BJ (cell line): ENCODE measurements at regions not wholly inside any gene's neighbourhood (a gene's known extent, or its start where the extent isn't known, plus 50 kb on each side); places are given as distances from the start of the nearest gene placed in this dataset.
"Not testable (repeated sequence)": the region's sequence is repeated elsewhere in the genome, so short reads cannot be mapped to it uniquely, and the experiment has no call there.

Experiments
- CTCF ChIA-PET: fragments of 350-600 bp; formaldehyde crosslinking; extraction: SDS; loops from one replicate; lab custom pipeline; 2021; ENCODE audit warnings: antibody characterized with exemption, inconsistent platforms; lab: Yijun Ruan, JAX
- POLR2A ChIA-PET: fragments of 300-600 bp; sonication (Branson Sonifier 250); formaldehyde crosslinking; extraction: SDS; loops from one replicate; lab custom pipeline; 2021; ENCODE audit warnings: antibody characterized with exemption; lab: Charles Lee
- DNase-seq: peaks from one replicate; pipeline ENCODE4 v3.0.0-alpha.2; 2011; ENCODE audit warnings: low read depth
- H3K27me3 ChIP-seq: 2 replicates; pipeline ENCODE4 v1.6.0; 2011; ENCODE audit warnings: low read length; ENCODE audit not compliant: control insufficient read depth, insufficient read depth
- H3K36me3 ChIP-seq: 2 replicates; pipeline ENCODE4 v1.5.1; 2011; ENCODE audit warnings: low read length; ENCODE audit not compliant: control insufficient read depth, insufficient read depth
- H3K4me3 ChIP-seq: 2 replicates; pipeline ENCODE4 v1.5.1; 2011; ENCODE audit warnings: low read depth, mild to moderate bottlenecking, control low read depth, low read length

- POLR2A ChIA-PET, CTCF ChIA-PET, DNase-seq, H3K36me3 ChIP-seq, H3K27me3 ChIP-seq, H3K4me3 ChIP-seq: not testable (repeated sequence)
These were observed 1841.5 kb downstream of the KHDRBS2 start for GRCh38 chr6:60444532-60444931.

GRCh38 chr6:60439709-60440108, 1846.3 kb downstream of the KHDRBS2 start:
- CTCF ChIA-PET, H3K36me3 ChIP-seq, H3K4me3 ChIP-seq, DNase-seq, POLR2A ChIA-PET, H3K27me3 ChIP-seq: not testable (repeated sequence)

DNA sequence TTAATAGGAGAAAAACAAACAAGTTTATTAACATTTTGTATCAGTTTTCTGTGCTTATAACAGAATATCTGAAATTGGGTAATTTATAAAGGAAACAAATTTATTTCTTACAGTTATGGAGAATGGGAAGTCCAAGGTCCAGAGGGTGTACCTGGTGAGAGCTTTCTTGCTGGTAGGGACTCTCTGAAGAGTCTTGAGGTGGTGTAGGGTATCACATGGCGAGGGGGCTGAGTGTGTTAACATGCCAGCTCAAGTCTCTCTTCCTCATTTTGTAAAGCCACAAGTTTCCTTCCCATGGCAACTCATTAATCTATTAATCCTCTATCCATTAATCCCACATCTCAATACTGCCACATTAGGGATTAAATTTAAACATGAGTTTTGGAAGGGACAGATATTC, 1863.3 kb downstream of the KHDRBS2 start:
- H3K36me3 ChIP-seq, CTCF ChIA-PET, POLR2A ChIA-PET, H3K4me3 ChIP-seq, H3K27me3 ChIP-seq, DNase-seq: not testable (repeated sequence)

DNA sequence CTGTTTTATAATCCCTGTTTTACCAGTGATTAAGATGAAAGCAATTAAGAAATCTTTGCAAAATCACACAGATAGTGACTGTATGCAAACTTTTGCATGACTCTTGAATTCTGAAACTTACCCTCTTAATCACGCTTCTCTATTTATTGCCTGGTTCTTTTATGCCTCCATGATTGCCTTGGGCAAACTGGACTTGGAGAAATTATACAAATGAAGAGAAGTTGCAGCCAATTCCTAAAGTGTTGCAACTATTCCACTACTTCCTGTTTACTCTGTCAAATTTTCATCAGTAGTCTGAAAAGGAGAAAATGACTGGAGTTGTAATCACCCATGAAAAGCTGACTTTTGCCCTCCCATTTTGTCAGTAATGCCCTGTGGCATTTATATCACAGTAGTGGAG, 1869.9 kb downstream of the KHDRBS2 start:
- POLR2A ChIA-PET, H3K4me3 ChIP-seq, DNase-seq, H3K27me3 ChIP-seq, H3K36me3 ChIP-seq, CTCF ChIA-PET: not testable (repeated sequence)

GRCh38 chr6:60408747-60409146, 1877.3 kb downstream of the KHDRBS2 start:
- H3K4me3 ChIP-seq, DNase-seq, H3K36me3 ChIP-seq, POLR2A ChIA-PET, CTCF ChIA-PET, H3K27me3 ChIP-seq: not testable (repeated sequence)

DNA sequence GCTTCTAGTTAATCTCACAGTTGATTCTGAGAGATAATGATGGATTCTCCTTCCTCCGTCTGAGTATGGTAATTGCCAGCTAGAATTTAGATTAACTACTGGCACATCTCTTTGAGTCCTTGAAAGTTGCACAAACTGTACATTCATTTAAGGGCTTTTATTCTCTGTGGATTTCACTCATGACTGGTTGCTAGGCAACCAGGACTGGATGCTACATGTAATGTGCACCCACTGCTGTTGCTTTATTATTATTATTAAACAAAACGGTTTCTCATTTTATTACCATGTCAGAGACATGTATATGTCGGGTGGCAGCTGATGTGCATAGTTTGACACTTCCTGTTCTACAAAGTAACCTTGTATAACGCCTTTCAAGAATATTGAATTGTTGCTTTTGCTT, 1882.8 kb downstream of the KHDRBS2 start:
- H3K27me3 ChIP-seq, H3K36me3 ChIP-seq, CTCF ChIA-PET, H3K4me3 ChIP-seq, POLR2A ChIA-PET, DNase-seq: not testable (repeated sequence)

GRCh38 chr6:60402490-60402889, 1883.5 kb downstream of the KHDRBS2 start:
- H3K4me3 ChIP-seq, H3K27me3 ChIP-seq, POLR2A ChIA-PET, DNase-seq, H3K36me3 ChIP-seq, CTCF ChIA-PET: not testable (repeated sequence)

- DNase-seq, POLR2A ChIA-PET, CTCF ChIA-PET, H3K27me3 ChIP-seq, H3K36me3 ChIP-seq, H3K4me3 ChIP-seq: not testable (repeated sequence)
These were observed 1890.8 kb downstream of the KHDRBS2 start for GRCh38 chr6:60395261-60395660.

DNA sequence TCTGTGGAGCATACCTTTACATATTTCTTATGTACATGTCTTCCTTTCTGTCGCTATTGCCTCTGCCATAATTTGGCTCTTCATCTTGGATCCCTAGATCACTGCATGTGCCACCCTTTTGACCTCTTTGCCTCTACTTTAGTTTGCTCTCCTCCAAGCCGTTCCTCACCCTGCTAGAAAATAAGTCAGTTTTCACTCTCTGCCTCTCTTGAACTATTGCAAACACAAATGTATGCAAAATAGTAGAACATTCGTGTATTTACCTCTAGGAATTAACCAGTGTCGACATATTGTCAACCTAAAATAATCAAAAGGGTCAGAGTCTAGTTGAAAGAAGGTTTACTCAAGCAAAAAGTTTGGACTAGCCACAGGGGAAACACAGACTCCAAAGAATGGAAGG, 1893.1 kb downstream of the KHDRBS2 start:
- DNase-seq, H3K27me3 ChIP-seq, H3K4me3 ChIP-seq, H3K36me3 ChIP-seq, CTCF ChIA-PET, POLR2A ChIA-PET: not testable (repeated sequence)

DNA sequence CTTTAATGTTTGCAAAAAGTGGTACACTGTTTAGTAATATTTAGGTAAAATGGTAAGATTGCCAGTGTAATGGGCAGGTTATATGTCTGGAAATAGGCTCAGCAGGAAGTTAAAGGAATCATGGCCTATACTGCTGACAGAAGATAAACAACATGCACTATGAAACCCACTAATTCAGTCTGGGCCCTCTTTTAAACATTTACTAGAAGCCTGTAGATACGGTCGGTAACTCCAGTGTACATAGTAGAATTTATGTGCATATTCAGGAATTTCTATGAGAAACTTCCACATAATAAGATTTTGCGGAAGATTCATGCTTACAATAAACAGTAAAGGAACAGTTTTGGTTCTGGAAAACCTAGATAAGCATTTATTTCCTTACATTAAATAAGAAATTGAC, 1896.9 kb downstream of the KHDRBS2 start:
- H3K36me3 ChIP-seq, H3K27me3 ChIP-seq, POLR2A ChIA-PET, DNase-seq, CTCF ChIA-PET, H3K4me3 ChIP-seq: not testable (repeated sequence)

DNA sequence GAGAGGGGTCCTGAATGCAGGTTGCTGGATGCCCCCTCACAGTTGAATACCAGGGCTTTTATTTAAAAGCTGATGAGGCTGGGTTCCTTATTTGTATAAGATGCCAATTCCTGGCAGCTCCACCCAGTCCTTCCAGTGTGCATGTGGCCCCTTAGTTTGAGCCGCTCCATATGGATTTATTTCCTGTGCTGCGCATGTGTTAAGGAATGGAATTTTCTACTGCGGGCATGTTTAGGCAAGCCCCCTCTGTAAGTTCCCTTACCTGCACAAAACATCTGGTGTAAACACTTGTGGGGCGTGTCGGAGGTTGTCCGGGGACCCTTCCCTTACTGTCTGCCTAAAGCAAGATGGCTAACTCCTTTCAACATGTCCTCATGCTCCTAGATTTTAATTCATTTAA, 1901.4 kb downstream of the KHDRBS2 start:
- POLR2A ChIA-PET, DNase-seq, CTCF ChIA-PET, H3K4me3 ChIP-seq, H3K36me3 ChIP-seq, H3K27me3 ChIP-seq: not testable (repeated sequence)

GRCh38 chr6:60382771-60383170, 1903.3 kb downstream of the KHDRBS2 start:
- CTCF ChIA-PET, DNase-seq, POLR2A ChIA-PET, H3K36me3 ChIP-seq, H3K4me3 ChIP-seq, H3K27me3 ChIP-seq: not testable (repeated sequence)

DNA sequence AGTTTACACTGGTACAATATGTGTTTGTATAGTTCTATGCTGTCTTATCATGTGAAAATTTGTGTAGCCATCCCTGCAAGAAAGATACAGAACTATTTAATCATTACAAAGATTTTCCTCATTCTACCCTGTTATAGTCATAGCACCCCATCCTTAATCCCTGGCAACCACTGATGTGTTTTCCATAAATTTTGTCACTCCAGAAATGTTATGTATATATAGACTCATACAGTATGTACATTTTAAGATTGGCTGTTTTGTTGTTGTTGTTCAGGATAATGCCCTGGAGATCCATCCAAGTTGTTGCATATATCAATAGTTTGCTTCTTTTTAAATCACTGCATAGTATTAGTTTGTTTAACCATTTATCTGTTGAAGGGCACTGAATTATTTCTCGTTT, 1911.9 kb downstream of the KHDRBS2 start:
- DNase-seq, H3K27me3 ChIP-seq, H3K36me3 ChIP-seq, POLR2A ChIA-PET, CTCF ChIA-PET, H3K4me3 ChIP-seq: not testable (repeated sequence)

DNA sequence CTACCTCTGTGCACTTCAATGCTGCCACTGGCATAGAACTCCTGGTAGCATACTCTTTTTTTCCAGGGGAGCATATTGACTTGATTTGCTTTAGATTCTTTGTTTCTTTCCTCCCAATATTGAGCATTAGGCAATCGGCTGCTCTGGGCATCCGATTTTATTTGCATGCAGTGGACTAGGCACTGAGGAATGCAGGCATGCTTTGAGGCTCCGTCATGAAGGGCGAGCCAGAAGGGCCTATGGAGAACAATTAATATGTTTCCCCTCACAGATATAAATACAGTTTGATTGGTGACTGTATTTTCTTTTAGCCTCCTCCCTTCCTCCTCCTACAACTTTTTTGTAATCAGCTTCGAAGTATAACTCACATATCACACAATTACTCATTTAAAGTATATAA, 1918.2 kb downstream of the KHDRBS2 start:
- CTCF ChIA-PET, H3K4me3 ChIP-seq, H3K36me3 ChIP-seq, H3K27me3 ChIP-seq, DNase-seq, POLR2A ChIA-PET: not testable (repeated sequence)
